Right renal cortex interstitium (tissue), 3 donors: ENCODE measurements at regions not wholly inside any gene's neighbourhood (a gene's known extent, or its start where the extent isn't known, plus 50 kb on each side); places are given as distances from the start of the nearest gene placed in this dataset.
"Not testable (repeated sequence)": the region's sequence is repeated elsewhere in the genome, so short reads cannot be mapped to it uniquely, and the experiment has no call there.

Source experiments
- DNase-seq, 3 donors: peaks; one replicate each; pipeline ENCODE4 v3.0.0-alpha.2; 2013; ENCODE audit warnings: low read depth in 3 of 3, low spot score in 2 of 3

DNA sequence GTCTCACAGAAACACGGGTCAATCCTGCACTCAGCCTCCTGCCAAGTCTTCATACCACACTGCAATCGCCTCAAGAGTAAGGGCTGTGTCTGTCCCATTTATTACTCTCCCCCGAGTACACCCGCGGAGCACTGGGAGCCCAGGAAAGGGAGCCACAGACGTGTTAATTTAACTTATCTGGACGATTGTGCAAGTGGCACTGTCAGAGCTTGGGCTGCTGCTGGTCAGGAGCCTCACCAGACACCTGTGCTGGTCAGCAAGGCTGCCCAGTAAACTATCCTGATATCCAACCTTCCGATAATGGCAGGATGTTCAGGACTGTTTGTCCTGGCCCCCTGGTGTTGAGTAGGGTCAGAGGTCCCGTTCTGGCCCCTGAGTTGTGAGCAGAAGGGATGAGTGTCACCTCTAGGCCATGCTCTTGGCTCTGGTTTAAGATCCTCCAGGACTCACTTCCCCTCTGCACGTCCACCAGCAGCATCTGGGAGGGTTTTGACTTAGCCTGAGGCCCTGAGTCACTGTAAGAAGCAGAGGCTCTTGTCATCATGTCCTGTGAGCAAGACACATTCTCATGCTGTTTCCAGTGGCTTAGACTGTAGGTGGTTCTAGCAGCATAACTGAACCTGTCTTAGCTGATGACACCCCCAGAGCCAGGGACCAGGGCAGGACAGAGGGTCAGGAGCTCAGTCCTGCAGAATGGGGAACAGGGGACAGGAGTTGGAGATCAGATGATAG, 82.5 kb upstream of the ARL4C start:
- DNase-seq, result no peak

- DNase-seq, result no peak
Observed at GRCh38 chr2:234578389-234578788, 81.5 kb upstream of the ARL4C start.

- no peak for DNase-seq
Observed at GRCh38 chr2:234577191-234577590, 80.3 kb upstream of the ARL4C start.

GRCh38 chr2:234571620-234572407, 74.9 kb upstream of the ARL4C start:
- DNase-seq, result no peak

DNA sequence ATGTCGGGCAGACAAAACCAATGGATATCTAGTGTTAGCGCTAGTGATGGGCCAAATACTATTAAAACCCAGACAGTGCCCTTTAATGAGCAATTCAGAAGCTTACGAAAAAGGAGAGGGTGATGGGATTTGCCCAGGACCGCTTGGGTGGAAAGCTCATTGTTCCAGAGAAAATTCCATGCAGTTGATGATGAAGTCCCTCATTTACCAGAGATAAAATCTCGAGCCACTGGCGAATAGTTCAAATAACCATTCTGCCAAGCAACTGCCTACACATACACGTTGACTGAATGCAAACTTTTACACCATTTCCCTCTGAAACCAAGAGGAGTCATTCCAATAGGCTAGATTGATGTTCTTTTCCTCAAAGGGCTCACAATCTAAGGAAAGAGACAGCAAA, 73.6 kb upstream of the ARL4C start:
- DNase-seq, result no peak

DNA sequence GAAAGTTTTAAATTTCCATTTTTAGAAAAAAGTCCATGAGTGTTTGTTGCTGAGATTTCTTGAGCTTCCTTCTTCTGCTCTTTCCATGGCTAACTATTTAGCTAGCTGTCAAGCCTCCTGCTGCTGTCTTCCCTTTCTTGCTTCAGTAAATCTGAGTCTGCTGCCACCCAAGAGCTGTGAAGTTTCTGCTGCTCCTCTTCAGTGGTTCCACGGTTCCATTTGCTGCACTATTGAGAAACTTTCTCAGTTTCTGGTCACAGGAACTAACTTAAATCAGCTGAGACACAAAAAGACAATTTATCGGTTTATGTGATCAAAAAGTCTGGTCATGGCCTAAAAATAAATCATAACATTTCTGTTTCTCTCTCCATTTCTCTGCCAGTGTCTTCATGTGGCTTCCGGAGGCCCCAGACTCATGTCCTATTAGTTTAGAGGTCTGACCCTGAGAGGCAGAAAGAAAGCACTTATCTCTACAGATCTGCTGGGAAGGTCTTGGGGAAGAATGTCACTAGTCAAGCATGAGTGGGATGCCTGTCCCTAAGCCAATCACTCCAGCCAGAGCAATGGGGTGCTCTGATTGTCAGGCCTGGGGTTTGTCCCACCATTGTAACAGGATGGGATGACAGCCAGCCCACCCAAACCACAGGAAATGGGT, 73.0 kb upstream of the ARL4C start:
- no peak for DNase-seq

DNA sequence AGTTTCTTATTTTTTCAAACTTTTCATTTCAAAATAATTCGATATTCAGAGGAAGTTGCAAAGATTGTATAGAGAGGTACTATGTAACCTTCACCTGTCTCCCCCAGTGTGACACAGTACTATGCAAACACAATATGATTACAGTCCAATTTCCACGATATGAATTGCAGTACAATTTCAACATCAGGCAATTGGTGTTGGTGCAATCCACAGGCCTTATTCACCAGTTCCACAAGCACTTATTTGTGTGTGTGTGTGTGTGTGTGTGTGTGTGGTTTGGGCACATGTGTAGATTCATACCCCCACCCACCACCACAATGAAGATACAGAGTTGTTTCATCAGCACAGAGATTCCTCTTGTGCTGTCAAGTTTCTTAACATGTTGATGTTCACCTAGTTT, 69.7 kb upstream of the ARL4C start:
- no peak for DNase-seq

GRCh38 chr2:234565842-234566619, 69.2 kb upstream of the ARL4C start:
- no peak for DNase-seq

DNA sequence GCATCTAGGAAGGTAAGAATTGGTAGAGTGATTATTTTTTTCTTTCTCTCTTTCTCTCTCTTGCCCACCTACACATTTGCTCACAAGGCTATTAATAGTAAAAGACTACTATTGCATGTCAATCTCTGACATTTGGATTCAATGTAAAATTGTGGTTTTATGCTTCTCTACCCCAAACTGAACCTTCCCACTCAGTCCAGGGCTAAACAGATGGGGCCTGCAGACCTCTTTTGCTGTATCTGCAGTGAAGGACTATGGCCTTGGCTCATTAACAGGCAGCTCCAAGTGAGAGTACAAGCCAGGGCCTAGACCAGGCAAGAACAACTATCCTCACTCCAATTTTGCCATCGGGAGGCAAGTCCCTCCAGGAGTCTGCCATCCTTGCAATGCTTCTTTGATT, 68.3 kb upstream of the ARL4C start:
- DNase-seq, result no peak

- no peak for DNase-seq
Observed at GRCh38 chr2:234564699-234565098, 67.8 kb upstream of the ARL4C start.

GRCh38 chr2:234559609-234560008, 62.7 kb upstream of the ARL4C start:
- DNase-seq, result no peak

- no peak for DNase-seq
Observed at GRCh38 chr2:234558642-234559041, 61.8 kb upstream of the ARL4C start.

DNA sequence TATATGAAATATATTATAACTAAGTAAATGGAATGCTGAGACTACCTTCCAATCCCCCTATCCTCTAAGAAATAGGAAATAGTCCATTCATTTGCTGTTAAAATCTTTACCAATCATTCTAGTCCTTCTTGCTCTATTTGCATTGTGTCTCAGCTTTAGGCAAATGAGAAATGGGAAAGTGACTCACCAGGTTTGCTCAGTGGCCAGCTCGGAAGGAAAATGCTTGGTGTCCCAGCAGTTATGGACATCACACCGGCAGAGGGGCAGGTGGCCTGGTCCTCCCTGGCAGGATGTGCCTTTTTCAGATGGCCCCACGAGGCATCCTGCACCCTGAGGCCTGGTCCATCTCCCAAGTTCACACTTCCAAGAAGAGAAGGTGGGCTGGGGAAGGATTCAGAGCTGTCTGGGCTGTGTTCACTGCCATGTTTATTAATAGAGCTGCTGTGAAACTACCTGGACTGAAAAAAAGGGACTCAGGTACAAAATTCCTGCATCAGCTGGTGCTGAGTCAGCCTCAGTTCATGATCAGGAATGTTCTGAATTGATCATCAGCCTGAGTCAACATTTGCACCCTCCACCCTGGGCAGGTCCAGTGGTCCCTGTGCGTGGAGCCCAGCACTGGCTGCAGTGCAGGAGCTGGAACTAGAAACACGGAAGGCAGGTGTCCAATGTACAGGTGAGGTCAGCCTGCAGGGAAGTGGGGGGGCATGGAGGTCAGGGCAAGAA, 60.1 kb upstream of the ARL4C start:
- DNase-seq, result no peak

DNA sequence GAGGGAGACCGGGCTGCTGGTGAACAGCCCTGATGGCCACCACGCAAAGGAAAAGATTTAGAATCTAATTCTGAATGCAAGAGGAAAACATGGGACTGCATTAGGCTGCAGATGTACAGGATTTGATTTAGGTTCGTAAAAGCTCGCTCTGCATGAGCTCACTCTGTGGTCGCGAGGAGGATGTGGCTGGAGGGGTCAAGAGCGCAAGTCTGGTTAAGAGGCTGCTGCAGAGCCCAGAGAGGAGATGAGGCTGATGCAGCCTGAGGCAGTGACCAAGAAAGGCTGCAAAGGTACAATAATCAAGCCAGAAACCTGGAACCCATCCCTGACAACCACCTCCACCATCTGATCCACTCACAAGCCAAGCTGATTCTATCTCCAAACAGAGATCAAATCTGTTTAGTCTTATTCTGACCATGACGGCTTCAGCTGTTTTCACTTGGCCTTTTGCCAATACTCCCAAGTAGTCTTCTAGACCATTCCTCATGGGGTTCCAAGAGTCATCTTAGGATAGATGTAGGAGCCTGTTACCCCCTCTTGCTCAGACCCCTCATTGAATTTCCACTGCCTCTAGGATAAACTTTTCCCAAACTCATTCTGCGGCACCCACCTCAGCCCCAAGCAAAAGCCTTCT, 58.9 kb upstream of the ARL4C start:
- no peak for DNase-seq

DNA sequence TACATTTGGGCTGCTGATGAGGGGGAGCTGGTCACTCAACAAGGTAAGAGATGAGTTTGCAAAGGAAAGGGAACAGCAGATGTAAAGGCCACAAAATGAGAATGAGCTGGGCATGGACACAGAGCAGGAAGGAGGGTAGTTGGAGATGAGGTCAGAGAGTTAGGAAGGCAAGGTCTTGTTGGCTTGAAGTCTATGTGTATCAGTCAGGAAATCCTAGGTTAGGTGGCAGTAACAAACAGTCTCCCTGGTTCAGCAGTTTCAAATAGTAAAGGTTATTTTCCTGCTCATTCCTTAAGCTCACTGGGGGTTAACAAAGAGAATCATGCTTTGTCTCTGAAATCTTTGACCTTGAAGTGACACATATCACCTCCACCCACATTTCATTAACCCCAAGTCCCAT, 58.3 kb upstream of the ARL4C start:
- DNase-seq, result no peak

- not testable (repeated sequence) for DNase-seq
Observed at GRCh38 chr2:234553223-234553622, 56.3 kb upstream of the ARL4C start.

- DNase-seq, result peak; percentile 49 to 56 (median 54)
Observed at GRCh38 chr2:234550511-234551107, 53.7 kb upstream of the ARL4C start.

- DNase-seq, result no peak
Observed at GRCh38 chr2:234550056-234550455, 53.2 kb upstream of the ARL4C start.

DNA sequence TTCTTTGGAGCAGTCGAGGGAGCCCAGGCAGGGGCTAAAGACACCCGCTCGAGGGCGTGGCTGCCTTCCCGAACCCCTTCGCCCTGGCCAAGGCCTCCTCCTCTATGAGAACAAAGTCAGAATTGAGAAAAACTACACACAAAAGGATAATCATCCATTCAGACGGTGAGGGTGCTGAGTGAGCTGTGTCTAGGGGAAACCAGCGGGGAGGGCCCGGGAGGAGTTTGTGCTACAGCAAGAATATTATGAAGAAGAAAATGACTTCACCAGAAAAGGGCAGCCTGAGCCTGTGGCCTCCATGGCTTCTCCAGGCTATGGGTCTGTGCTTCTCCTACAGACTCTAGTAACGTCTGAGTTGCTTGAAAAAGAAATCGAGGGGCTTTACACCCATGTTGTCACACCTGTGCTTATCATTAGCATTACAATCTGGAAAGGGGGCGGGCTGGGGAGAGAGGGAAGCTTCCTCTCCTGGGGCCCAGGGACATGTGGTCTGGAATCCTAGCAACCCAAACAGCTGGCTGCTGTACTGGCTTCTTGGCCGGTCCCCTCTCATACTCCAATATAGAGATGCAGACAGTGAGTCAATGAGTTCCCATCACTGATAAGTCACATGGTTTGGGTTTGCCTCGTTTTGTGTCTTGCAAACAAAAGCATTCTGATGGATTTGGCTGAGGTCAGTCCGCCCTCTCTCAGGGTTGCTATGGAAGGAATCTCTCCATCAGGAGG, 52.0 kb upstream of the ARL4C start:
- DNase-seq, result no peak
